Omental fat pad (tissue), 3 donors: ENCODE measurements at regions not wholly inside any gene's neighbourhood (a gene's known extent, or its start where the extent isn't known, plus 50 kb on each side); places are given as distances from the start of the nearest gene placed in this dataset.

Source experiments
- ATAC-seq: fragments of 150-250 bp; one replicate; pipeline ENCODE4 v1.9.1; 2016; ENCODE audit warnings: mild to moderate bottlenecking, moderate library complexity; ENCODE audit not compliant: low FRiP score
- DNase-seq: peaks from one replicate; pipeline ENCODE4 v3.0.0-alpha.2; 2019; ENCODE audit warnings: low spot score
- CTCF ChIP-seq, 3 donors: fragments of 450-650 bp; IDR thresholded peaks; one replicate each; pipeline ENCODE4 v1.5.1; 2016 to 2017; ENCODE audit warnings: antibody characterized with exemption in 3 of 3, mild to moderate bottlenecking in 3 of 3, moderate library complexity in 2 of 3

- ATAC-seq, result no peak
- no peak for TF ChIP-seq CTCF (IDR thresholded peaks at IDR 0.05)
Observed at GRCh38 chr2:186027922-186028321, 289.3 kb downstream of the FSIP2 start.

GRCh38 chr2:186031229-186031628, 292.6 kb downstream of the FSIP2 start:
- no peak for DNase-seq
- ATAC-seq, result no peak
- no peak for TF ChIP-seq CTCF (IDR thresholded peaks at IDR 0.05)

More at GRCh38 chr2:186027922-186028321, 289.3 kb downstream of the FSIP2 start:
- DNase-seq, result no peak

- ATAC-seq (no peak), DNase-seq (no peak)
- TF ChIP-seq CTCF (IDR thresholded peaks at IDR 0.05), result no peak
Observed at GRCh38 chr2:186032102-186032738, 293.6 kb downstream of the FSIP2 start.

GRCh38 chr2:186032930-186033329, 294.3 kb downstream of the FSIP2 start:
- TF ChIP-seq CTCF (IDR thresholded peaks at IDR 0.05), result no peak
- ATAC-seq, result no peak

GRCh38 chr2:186033541-186033940, 294.9 kb downstream of the FSIP2 start:
- no peak for ATAC-seq
- no peak for TF ChIP-seq CTCF (IDR thresholded peaks at IDR 0.05)
- DNase-seq, result no peak

More at GRCh38 chr2:186032930-186033329, 294.3 kb downstream of the FSIP2 start:
- no peak for DNase-seq

GRCh38 chr2:186036862-186037449, 298.4 kb downstream of the FSIP2 start:
- no peak for ATAC-seq
- TF ChIP-seq CTCF (IDR thresholded peaks at IDR 0.05), result no peak
- no peak for DNase-seq
